SK-N-SH (cell line): ENCODE measurements at regions not wholly inside any gene's neighbourhood (a gene's known extent, or its start where the extent isn't known, plus 50 kb on each side); places are given as distances from the start of the nearest gene placed in this dataset.

Experiments used
- ELF1 ChIP-seq: IDR thresholded peaks from 2 replicates; pipeline ENCODE4 v1.4.0; 2012
- EZH2phosphoT487 ChIP-seq: fragments of 200-600 bp; sonication (generic); IDR thresholded peaks from 2 replicates; pipeline ENCODE4 v1.6.1; 2017; ENCODE audit warnings: low read depth, mixed run types, mild to moderate bottlenecking, antibody characterized with exemption, moderate library complexity, borderline replicate concordance
- FOSL2 ChIP-seq: IDR thresholded peaks from 2 replicates; pipeline ENCODE4 v1.4.0; 2012; ENCODE audit warnings: low read depth, mild to moderate bottlenecking, moderate library complexity, borderline replicate concordance
- MXI1 ChIP-seq: IDR thresholded peaks from 2 replicates; pipeline ENCODE4 v1.6.1; 2012; ENCODE audit warnings: mild to moderate bottlenecking, low read depth, low read length, improper control_type of control experiment
- YY1 ChIP-seq: IDR thresholded peaks from 2 replicates; pipeline ENCODE4 v1.4.0; 2012; ENCODE audit warnings: low read depth, mild to moderate bottlenecking
- TF ChIP-seq, protein P1 (sequence below): fragments of 200-600 bp; sonication (generic); IDR thresholded peaks from 2 replicates; pipeline ENCODE4 v1.6.1; 2017; ENCODE audit warnings: antibody characterized with exemption, mild to moderate bottlenecking, moderate library complexity
- TF ChIP-seq, protein P2 (sequence below): IDR thresholded peaks from 2 replicates; pipeline ENCODE4 v1.6.1; 2012; ENCODE audit warnings: mild to moderate bottlenecking, low read depth, low read length, moderate library complexity
- TF ChIP-seq, protein P3 (sequence below): IDR thresholded peaks from 2 replicates; pipeline ENCODE4; 2012
- TF ChIP-seq, protein P4 (sequence below): fragments of 150-350 bp; IDR thresholded peaks from 2 replicates; pipeline ENCODE4 v1.6.1; 2016; ENCODE audit warnings: mild to moderate bottlenecking, low read depth, low read length
- TF ChIP-seq, protein P5 (sequence below): IDR thresholded peaks from 2 replicates; pipeline ENCODE4 v1.4.0; 2012; ENCODE audit warnings: low read depth
- TF ChIP-seq, protein P6 (sequence below): IDR thresholded peaks from 2 replicates; pipeline ENCODE4 v1.4.0; 2012; ENCODE audit warnings: low read depth, borderline replicate concordance
- TF ChIP-seq, protein P7 (sequence below): fragments of 150-350 bp; IDR thresholded peaks from 2 replicates; pipeline ENCODE4 v1.6.1; 2017; ENCODE audit warnings: antibody characterized with exemption, low read length, low read depth, borderline replicate concordance

DNA sequence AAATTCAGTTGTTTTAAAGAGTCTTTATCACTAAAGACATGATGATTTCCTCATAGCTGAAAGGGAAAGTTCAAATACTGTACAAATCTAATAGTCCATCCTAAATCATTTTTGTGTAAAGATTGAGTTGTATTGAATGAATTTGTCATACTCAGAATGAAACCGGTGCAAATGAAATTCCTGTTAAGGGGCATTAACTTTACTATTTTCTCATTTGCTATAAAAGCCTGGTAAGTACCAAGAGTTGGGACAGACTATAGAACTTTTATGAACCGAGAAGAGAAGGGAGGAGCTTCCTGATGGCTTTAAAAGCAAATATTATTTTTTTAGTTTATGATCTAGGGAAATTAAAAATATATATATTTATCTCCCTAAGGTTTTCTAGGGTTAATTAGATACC, 260.0 kb upstream of the AKR1E2 start:
- TF ChIP-seq, protein P1, sequence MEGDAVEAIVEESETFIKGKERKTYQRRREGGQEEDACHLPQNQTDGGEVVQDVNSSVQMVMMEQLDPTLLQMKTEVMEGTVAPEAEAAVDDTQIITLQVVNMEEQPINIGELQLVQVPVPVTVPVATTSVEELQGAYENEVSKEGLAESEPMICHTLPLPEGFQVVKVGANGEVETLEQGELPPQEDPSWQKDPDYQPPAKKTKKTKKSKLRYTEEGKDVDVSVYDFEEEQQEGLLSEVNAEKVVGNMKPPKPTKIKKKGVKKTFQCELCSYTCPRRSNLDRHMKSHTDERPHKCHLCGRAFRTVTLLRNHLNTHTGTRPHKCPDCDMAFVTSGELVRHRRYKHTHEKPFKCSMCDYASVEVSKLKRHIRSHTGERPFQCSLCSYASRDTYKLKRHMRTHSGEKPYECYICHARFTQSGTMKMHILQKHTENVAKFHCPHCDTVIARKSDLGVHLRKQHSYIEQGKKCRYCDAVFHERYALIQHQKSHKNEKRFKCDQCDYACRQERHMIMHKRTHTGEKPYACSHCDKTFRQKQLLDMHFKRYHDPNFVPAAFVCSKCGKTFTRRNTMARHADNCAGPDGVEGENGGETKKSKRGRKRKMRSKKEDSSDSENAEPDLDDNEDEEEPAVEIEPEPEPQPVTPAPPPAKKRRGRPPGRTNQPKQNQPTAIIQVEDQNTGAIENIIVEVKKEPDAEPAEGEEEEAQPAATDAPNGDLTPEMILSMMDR: no peak
- TF ChIP-seq, protein P2, sequence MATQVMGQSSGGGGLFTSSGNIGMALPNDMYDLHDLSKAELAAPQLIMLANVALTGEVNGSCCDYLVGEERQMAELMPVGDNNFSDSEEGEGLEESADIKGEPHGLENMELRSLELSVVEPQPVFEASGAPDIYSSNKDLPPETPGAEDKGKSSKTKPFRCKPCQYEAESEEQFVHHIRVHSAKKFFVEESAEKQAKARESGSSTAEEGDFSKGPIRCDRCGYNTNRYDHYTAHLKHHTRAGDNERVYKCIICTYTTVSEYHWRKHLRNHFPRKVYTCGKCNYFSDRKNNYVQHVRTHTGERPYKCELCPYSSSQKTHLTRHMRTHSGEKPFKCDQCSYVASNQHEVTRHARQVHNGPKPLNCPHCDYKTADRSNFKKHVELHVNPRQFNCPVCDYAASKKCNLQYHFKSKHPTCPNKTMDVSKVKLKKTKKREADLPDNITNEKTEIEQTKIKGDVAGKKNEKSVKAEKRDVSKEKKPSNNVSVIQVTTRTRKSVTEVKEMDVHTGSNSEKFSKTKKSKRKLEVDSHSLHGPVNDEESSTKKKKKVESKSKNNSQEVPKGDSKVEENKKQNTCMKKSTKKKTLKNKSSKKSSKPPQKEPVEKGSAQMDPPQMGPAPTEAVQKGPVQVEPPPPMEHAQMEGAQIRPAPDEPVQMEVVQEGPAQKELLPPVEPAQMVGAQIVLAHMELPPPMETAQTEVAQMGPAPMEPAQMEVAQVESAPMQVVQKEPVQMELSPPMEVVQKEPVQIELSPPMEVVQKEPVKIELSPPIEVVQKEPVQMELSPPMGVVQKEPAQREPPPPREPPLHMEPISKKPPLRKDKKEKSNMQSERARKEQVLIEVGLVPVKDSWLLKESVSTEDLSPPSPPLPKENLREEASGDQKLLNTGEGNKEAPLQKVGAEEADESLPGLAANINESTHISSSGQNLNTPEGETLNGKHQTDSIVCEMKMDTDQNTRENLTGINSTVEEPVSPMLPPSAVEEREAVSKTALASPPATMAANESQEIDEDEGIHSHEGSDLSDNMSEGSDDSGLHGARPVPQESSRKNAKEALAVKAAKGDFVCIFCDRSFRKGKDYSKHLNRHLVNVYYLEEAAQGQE: no peak
- TF ChIP-seq, protein P3, sequence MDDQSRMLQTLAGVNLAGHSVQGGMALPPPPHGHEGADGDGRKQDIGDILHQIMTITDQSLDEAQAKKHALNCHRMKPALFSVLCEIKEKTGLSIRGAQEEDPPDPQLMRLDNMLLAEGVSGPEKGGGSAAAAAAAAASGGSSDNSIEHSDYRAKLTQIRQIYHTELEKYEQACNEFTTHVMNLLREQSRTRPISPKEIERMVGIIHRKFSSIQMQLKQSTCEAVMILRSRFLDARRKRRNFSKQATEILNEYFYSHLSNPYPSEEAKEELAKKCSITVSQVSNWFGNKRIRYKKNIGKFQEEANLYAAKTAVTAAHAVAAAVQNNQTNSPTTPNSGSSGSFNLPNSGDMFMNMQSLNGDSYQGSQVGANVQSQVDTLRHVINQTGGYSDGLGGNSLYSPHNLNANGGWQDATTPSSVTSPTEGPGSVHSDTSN: no peak
- no peak for TF ChIP-seq YY1
- TF ChIP-seq, protein P4, sequence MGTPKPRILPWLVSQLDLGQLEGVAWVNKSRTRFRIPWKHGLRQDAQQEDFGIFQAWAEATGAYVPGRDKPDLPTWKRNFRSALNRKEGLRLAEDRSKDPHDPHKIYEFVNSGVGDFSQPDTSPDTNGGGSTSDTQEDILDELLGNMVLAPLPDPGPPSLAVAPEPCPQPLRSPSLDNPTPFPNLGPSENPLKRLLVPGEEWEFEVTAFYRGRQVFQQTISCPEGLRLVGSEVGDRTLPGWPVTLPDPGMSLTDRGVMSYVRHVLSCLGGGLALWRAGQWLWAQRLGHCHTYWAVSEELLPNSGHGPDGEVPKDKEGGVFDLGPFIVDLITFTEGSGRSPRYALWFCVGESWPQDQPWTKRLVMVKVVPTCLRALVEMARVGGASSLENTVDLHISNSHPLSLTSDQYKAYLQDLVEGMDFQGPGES: no peak
- TF ChIP-seq MXI1: no peak
- TF ChIP-seq EZH2phosphoT487: no peak
- TF ChIP-seq FOSL2: no peak
- TF ChIP-seq, protein P5, sequence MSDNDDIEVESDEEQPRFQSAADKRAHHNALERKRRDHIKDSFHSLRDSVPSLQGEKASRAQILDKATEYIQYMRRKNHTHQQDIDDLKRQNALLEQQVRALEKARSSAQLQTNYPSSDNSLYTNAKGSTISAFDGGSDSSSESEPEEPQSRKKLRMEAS: no peak
- TF ChIP-seq ELF1: no peak
- TF ChIP-seq, protein P6, sequence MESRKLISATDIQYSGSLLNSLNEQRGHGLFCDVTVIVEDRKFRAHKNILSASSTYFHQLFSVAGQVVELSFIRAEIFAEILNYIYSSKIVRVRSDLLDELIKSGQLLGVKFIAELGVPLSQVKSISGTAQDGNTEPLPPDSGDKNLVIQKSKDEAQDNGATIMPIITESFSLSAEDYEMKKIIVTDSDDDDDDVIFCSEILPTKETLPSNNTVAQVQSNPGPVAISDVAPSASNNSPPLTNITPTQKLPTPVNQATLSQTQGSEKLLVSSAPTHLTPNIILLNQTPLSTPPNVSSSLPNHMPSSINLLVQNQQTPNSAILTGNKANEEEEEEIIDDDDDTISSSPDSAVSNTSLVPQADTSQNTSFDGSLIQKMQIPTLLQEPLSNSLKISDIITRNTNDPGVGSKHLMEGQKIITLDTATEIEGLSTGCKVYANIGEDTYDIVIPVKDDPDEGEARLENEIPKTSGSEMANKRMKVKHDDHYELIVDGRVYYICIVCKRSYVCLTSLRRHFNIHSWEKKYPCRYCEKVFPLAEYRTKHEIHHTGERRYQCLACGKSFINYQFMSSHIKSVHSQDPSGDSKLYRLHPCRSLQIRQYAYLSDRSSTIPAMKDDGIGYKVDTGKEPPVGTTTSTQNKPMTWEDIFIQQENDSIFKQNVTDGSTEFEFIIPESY: no peak
- TF ChIP-seq, protein P7, sequence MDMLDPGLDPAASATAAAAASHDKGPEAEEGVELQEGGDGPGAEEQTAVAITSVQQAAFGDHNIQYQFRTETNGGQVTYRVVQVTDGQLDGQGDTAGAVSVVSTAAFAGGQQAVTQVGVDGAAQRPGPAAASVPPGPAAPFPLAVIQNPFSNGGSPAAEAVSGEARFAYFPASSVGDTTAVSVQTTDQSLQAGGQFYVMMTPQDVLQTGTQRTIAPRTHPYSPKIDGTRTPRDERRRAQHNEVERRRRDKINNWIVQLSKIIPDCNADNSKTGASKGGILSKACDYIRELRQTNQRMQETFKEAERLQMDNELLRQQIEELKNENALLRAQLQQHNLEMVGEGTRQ: no peak
